GM19238 (cell line): ENCODE measurements at regions not wholly inside any gene's neighbourhood (a gene's known extent, or its start where the extent isn't known, plus 50 kb on each side); places are given as distances from the start of the nearest gene placed in this dataset.
"Not testable (repeated sequence)": the region's sequence is repeated elsewhere in the genome, so short reads cannot be mapped to it uniquely, and the experiment has no call there.

Experiments
- DNase-seq: peaks from one replicate; pipeline ENCODE4 v3.0.0; 2011; ENCODE audit warnings: low spot score; ENCODE audit not compliant: insufficient read length

- DNase-seq: no peak
These were observed 2711.5 kb upstream of the PCDH20 start for GRCh38 chr13:64127192-64127591.

- DNase-seq: not testable (repeated sequence)
These were observed 2705.5 kb upstream of the PCDH20 start for GRCh38 chr13:64121023-64121709.

- no peak for DNase-seq
These were observed 2684.3 kb upstream of the PCDH20 start for GRCh38 chr13:64099994-64100393.

- DNase-seq: no peak
These were observed 2674.7 kb upstream of the PCDH20 start for GRCh38 chr13:64090311-64090710.

- no peak for DNase-seq
These were observed 2672.8 kb upstream of the PCDH20 start for GRCh38 chr13:64088491-64088890.

GRCh38 chr13:64087624-64088023, 2672.0 kb upstream of the PCDH20 start:
- DNase-seq: no peak

GRCh38 chr13:64083811-64084210, 2668.2 kb upstream of the PCDH20 start:
- no peak for DNase-seq

- DNase-seq: no peak
These were observed 2667.7 kb upstream of the PCDH20 start for GRCh38 chr13:64083396-64083795.

GRCh38 chr13:64078480-64078936, 2662.9 kb upstream of the PCDH20 start:
- no peak for DNase-seq

- DNase-seq: no peak
These were observed 2662.4 kb upstream of the PCDH20 start for GRCh38 chr13:64078025-64078424.

GRCh38 chr13:64077132-64077835, 2661.6 kb upstream of the PCDH20 start:
- not testable (repeated sequence) for DNase-seq

GRCh38 chr13:64075543-64076271, 2660.1 kb upstream of the PCDH20 start:
- no peak for DNase-seq

GRCh38 chr13:64074971-64075474, 2659.4 kb upstream of the PCDH20 start:
- DNase-seq: no peak

- no peak for DNase-seq
These were observed 2657.6 kb upstream of the PCDH20 start for GRCh38 chr13:64073203-64073602.

- DNase-seq: no peak
These were observed 2655.7 kb upstream of the PCDH20 start for GRCh38 chr13:64071352-64071751.

- DNase-seq: no peak
These were observed 2654.2 kb upstream of the PCDH20 start for GRCh38 chr13:64069892-64070291.

- DNase-seq: no peak
These were observed 2651.1 kb upstream of the PCDH20 start for GRCh38 chr13:64066711-64067110.

- no peak for DNase-seq
These were observed 2646.0 kb upstream of the PCDH20 start for GRCh38 chr13:64061649-64062048.

- DNase-seq: no peak
These were observed 2641.8 kb upstream of the PCDH20 start for GRCh38 chr13:64057372-64058020.

GRCh38 chr13:64054321-64054720, 2638.7 kb upstream of the PCDH20 start:
- DNase-seq: no peak

- DNase-seq: no peak
These were observed 2636.9 kb upstream of the PCDH20 start for GRCh38 chr13:64052521-64052920.

- no peak for DNase-seq
These were observed 2635.6 kb upstream of the PCDH20 start for GRCh38 chr13:64051278-64051677.
